NB4 (cell line): ENCODE measurements at regions not wholly inside any gene's neighbourhood (a gene's known extent, or its start where the extent isn't known, plus 50 kb on each side); places are given as distances from the start of the nearest gene placed in this dataset.
A peak's percentile ranks its signal among the peaks of the same experiment; 100 is the strongest.

Source experiments
- MAX ChIP-seq: IDR thresholded peaks from 2 replicates; pipeline ENCODE4 v1.6.1; 2011; ENCODE audit warnings: low read depth, low read length
- TF ChIP-seq, protein P1 (sequence below): IDR thresholded peaks from one replicate; pipeline ENCODE4 v1.5.1; 2012; ENCODE audit warnings: low read depth, low read length

DNA sequence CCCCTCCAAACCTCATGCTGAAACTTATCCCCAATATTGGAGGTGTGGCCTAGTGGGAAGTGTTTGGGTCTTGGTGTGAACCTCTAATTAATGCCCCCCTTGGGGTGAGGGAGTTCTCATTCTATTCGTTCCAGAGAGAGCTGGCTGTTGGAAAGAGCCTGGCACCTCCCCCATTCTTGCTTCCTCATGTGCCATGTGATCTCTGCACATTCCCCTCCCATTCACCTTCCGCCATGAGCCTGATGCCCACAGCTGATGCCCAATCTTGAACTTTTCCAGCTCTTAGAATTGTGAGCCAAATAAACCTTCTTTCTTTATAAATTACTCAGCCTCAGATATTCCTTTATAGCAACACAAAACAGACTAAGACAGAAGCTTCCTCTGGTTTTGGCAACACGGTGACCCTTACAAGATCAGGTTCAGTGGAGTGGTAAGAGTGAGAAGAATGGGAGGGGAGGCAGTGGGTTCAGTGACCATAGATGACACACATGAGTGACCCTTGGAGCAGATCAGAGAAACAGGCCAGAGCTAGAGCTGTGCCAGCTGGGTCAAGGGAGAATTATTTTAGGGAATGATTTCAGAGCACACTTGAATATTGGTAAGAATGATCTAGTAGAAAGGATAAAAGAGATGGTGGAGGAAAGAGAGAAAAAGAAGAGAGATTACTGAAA is 176.4 kb downstream of the LY86 start:
- TF ChIP-seq, protein P1, sequence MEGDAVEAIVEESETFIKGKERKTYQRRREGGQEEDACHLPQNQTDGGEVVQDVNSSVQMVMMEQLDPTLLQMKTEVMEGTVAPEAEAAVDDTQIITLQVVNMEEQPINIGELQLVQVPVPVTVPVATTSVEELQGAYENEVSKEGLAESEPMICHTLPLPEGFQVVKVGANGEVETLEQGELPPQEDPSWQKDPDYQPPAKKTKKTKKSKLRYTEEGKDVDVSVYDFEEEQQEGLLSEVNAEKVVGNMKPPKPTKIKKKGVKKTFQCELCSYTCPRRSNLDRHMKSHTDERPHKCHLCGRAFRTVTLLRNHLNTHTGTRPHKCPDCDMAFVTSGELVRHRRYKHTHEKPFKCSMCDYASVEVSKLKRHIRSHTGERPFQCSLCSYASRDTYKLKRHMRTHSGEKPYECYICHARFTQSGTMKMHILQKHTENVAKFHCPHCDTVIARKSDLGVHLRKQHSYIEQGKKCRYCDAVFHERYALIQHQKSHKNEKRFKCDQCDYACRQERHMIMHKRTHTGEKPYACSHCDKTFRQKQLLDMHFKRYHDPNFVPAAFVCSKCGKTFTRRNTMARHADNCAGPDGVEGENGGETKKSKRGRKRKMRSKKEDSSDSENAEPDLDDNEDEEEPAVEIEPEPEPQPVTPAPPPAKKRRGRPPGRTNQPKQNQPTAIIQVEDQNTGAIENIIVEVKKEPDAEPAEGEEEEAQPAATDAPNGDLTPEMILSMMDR: no peak
- peak; percentile 48 for TF ChIP-seq MAX
